ENCODE measurements at regions not wholly inside any gene's neighbourhood (a gene's known extent, or its start where the extent isn't known, plus 50 kb on each side); places are given as distances from the start of the nearest gene placed in this dataset.

DNA sequence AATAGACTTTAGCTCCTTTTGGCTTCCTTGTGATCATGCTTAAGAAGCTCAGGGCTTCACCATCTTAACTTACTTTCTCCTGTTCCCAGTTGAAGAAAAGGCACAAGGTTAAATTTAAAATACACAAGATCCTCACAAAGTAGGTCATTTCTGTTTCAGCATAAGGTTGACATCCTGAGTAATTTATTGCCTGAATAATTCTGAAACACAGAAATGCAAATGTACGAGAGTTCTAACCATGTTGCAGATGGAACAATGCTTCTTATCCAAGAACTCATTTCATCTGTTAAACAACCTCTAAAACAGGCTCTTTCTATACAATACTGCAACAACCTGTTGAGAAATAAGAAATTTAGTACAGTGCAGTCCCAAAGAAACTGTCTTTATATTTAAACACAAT, 395.2 kb downstream of the BCL11A start:
- intact Hi-C loops (cut with DNase I) = no loop called here
- Histone ChIP-seq H3K36me3 (ENCODE audit: insufficient read depth in 1 of 2, low read depth in 1 of 2) (no peaks in the 10 kb centered on the region), H3K27ac (no peak overlapping the region), H3K4me1 (no peaks in the 10 kb centered on the region), H3K4me3 (no peak overlapping the region), H3K9me3 (peaks cover 4% of the 10 kb centered on the region), H3K27me3 (ENCODE audit: insufficient read depth in 3 of 3, low read length in 2 of 3) (no peaks in the 10 kb centered on the region)
- WGBS, 3 donors = 71 to 86% (median 78%) methylated on average over 1 of the region's 1 CpG
- DNase-seq (no peak), ATAC-seq (no peak)
- TF ChIP-seq, protein P1, sequence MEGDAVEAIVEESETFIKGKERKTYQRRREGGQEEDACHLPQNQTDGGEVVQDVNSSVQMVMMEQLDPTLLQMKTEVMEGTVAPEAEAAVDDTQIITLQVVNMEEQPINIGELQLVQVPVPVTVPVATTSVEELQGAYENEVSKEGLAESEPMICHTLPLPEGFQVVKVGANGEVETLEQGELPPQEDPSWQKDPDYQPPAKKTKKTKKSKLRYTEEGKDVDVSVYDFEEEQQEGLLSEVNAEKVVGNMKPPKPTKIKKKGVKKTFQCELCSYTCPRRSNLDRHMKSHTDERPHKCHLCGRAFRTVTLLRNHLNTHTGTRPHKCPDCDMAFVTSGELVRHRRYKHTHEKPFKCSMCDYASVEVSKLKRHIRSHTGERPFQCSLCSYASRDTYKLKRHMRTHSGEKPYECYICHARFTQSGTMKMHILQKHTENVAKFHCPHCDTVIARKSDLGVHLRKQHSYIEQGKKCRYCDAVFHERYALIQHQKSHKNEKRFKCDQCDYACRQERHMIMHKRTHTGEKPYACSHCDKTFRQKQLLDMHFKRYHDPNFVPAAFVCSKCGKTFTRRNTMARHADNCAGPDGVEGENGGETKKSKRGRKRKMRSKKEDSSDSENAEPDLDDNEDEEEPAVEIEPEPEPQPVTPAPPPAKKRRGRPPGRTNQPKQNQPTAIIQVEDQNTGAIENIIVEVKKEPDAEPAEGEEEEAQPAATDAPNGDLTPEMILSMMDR (IDR thresholded peaks at IDR 0.05) = no peak

DNA sequence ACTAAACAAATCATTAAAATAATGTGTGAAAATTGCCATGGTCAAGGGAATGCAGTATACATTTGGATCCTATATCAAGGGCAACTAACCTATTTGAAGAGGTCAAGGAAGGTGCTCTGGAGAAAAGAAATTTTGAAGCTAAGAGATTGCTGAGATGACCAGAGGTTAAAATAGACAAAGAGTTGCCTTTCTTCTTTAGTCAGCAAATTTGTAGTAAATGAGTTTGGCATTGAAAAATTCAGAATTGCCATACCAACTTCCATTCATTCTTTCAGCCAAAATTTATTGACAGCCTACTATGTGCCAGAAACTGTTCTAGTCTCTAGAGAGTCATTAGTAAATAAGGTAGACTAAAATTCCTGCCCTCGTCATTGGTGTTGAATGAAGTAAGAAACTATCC, 396.2 kb downstream of the BCL11A start:
- no peak overlapping the region for H3K4me3 ChIP-seq
- H3K4me1 ChIP-seq = no peaks in the 10 kb centered on the region
- no peak overlapping the region for H3K27ac ChIP-seq
- H3K27me3 ChIP-seq (ENCODE audit: insufficient read depth in 3 of 3, low read length in 2 of 3) = no peaks in the 10 kb centered on the region
- DNase-seq (no peak), ATAC-seq (no peak)
- no peaks in the 10 kb centered on the region for H3K36me3 ChIP-seq (ENCODE audit: insufficient read depth in 1 of 2, low read depth in 1 of 2)
- intact Hi-C loops (cut with DNase I) = no loop called here
- WGBS, 3 donors = 75 to 79% (median 77%) methylated on average over 1 of the region's 1 CpG
- H3K9me3 ChIP-seq = peaks cover 8% of the 10 kb centered on the region
- TF ChIP-seq, protein P1 (IDR thresholded peaks at IDR 0.05) = no peak

DNA sequence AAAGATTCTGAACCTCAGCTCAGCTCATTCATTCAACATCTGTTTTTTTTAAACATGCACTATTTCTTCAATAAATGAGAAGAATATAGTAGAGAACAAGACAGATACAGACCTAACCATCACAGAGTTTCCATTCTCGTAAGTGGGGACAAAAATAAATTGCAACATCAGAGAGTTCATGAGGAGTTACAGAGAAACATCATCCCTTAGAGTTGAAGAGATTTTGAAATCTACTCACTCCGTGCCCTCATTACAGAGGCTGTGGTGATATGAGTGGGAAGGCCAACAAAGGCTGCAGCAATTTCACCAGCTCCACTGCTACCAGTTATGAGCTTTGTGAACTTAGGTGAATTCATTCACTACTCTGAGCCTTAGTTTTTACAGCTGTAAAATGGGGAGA, 399.3 kb downstream of the BCL11A start:
- no peak overlapping the region for H3K27ac ChIP-seq
- DNase-seq (no peak), ATAC-seq (no peak)
- H3K36me3 ChIP-seq (ENCODE audit: insufficient read depth in 1 of 2, low read depth in 1 of 2) = no peaks in the 10 kb centered on the region
- no peaks in the 10 kb centered on the region for H3K4me1 ChIP-seq
- H3K4me3 ChIP-seq = no peak overlapping the region
- TF ChIP-seq, protein P1 (IDR thresholded peaks at IDR 0.05) = no peak
- peaks cover 10% of the 10 kb centered on the region for H3K9me3 ChIP-seq
- 74 to 78% (median 77%) methylated on average over 2 of the region's 2 CpGs for WGBS, 3 donors
- intact Hi-C loops (cut with DNase I) = loop anchor here in 1 of 2 donors (5.0 kb wide), 1 partner anchor 852 kb away; no protein-coding TSS in a partner anchor
- H3K27me3 ChIP-seq (ENCODE audit: insufficient read depth in 3 of 3, low read length in 2 of 3) = no peaks in the 10 kb centered on the region

DNA sequence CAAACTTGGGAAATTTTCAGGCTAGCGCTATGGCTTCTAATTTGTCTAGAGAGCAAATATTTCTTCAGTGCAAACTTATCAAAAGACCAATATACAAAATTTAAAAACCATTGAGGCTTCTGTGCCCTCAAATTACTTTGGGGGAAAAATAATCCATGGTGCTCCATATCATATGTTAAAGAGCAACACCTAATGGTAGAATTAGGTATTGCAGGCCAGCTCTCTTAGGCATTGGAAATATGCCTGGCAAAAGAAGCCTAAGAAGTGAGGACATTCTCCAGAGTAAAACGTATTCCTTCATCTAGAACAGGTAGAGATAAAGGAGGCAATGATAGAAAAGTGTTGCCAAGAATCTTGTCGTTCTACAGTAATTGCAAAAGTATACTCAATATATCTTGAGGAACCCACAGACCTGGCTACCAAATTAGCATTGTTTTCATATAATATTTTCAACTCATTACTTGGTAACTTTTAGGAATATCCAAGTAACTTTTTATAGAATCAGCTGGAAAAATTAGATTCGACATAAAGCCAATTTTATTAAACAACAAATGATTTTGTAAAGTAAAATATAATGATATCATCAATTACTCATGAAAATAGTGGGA, 401.1 kb downstream of the BCL11A start:
- DNase-seq = no peak
- 64 to 73% (median 71%) methylated on average over 4 of the region's 4 CpGs for WGBS, 3 donors
- Histone ChIP-seq H3K9me3 (peaks cover 10% of the 10 kb centered on the region), H3K27me3 (ENCODE audit: insufficient read depth in 3 of 3, low read length in 2 of 3) (no peaks in the 10 kb centered on the region), H3K27ac (no peak overlapping the region), H3K4me3 (no peak overlapping the region), H3K36me3 (ENCODE audit: insufficient read depth in 1 of 2, low read depth in 1 of 2) (no peaks in the 10 kb centered on the region), H3K4me1 (no peaks in the 10 kb centered on the region)
- ATAC-seq = no peak
- intact Hi-C loops (cut with DNase I) = loop anchor here in 1 of 2 donors (5.0 kb wide), 1 partner anchor 850 kb away; no protein-coding TSS in a partner anchor
- TF ChIP-seq, protein P1 (IDR thresholded peaks at IDR 0.05) = peak; percentile 74

DNA sequence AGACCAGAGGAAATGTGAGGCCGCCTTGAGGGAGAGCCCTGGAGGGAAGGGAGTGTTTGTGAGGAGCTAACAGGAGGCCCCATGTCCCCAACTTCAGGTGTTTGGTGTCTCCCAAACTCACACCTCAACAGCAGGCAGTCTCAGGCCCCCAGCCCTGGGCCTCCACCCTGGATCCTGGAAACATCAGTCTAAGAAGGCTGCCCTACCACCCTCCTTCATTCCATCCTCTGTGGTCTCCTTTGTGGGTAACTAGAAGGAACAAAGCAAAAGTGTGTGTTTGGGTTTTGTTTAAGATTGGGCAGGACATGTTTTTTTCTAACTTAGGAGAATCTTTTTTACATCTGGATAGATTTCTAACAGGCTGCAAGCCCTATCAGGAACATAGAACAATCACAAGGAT, 404.3 kb downstream of the BCL11A start:
- TF ChIP-seq, protein P1 (IDR thresholded peaks at IDR 0.05) = no peak
- 90 to 100% (median 92%) methylated on average over 1 of the region's 1 CpG for WGBS, 3 donors
- Histone ChIP-seq H3K4me1 (no peaks in the 10 kb centered on the region), H3K27ac (no peak overlapping the region), H3K4me3 (no peak overlapping the region), H3K9me3 (peaks cover 10% of the 10 kb centered on the region), H3K27me3 (ENCODE audit: insufficient read depth in 3 of 3, low read length in 2 of 3) (no peaks in the 10 kb centered on the region), H3K36me3 (ENCODE audit: insufficient read depth in 1 of 2, low read depth in 1 of 2) (no peaks in the 10 kb centered on the region)
- intact Hi-C loops (cut with DNase I) = no loop called here
- DNase-seq (no peak), ATAC-seq (no peak)
